Suppressor macrophage (primary cell): ENCODE measurements at regions not wholly inside any gene's neighbourhood (a gene's known extent, or its start where the extent isn't known, plus 50 kb on each side); places are given as distances from the start of the nearest gene placed in this dataset.

Experiments
- DNase-seq, 4 experiments: peaks; one replicate each; pipeline ENCODE4 v3.0.0-alpha.2; 2020 to 2022

- DNase-seq, result no peak
Measured at GRCh38 chr2:5751873-5752482, 59.8 kb downstream of the SOX11 start.

GRCh38 chr2:5756272-5756671 is 64.1 kb downstream of the SOX11 start:
- DNase-seq, result no peak

GRCh38 chr2:5758346-5758745 is 66.2 kb downstream of the SOX11 start:
- no peak for DNase-seq

- DNase-seq, result no peak
Measured at GRCh38 chr2:5759949-5760348, 67.8 kb downstream of the SOX11 start.

GRCh38 chr2:5763531-5763930 is 71.3 kb downstream of the SOX11 start:
- no peak for DNase-seq

GRCh38 chr2:5764041-5764440 is 71.9 kb downstream of the SOX11 start:
- no peak for DNase-seq

- no peak for DNase-seq
Measured at GRCh38 chr2:5766056-5766455, 73.9 kb downstream of the SOX11 start.

- no peak for DNase-seq
Measured at GRCh38 chr2:5766561-5766960, 74.4 kb downstream of the SOX11 start.

GRCh38 chr2:5777131-5777535 is 84.9 kb downstream of the SOX11 start:
- DNase-seq, result no peak

- no peak for DNase-seq
Measured at GRCh38 chr2:5781679-5782078, 89.5 kb downstream of the SOX11 start.

GRCh38 chr2:5782103-5782502 is 89.9 kb downstream of the SOX11 start:
- no peak for DNase-seq

GRCh38 chr2:5788447-5788846 is 96.3 kb downstream of the SOX11 start:
- no peak for DNase-seq

GRCh38 chr2:5791371-5791770 is 99.2 kb downstream of the SOX11 start:
- no peak for DNase-seq

- no peak for DNase-seq
Measured at GRCh38 chr2:5794012-5794411, 101.8 kb downstream of the SOX11 start.

- no peak for DNase-seq
Measured at GRCh38 chr2:5798084-5798483, 105.9 kb downstream of the SOX11 start.

- DNase-seq, result no peak
Measured at GRCh38 chr2:5799348-5799747, 107.2 kb downstream of the SOX11 start.

GRCh38 chr2:5803547-5803946 is 111.4 kb downstream of the SOX11 start:
- no peak for DNase-seq

GRCh38 chr2:5818961-5819600 is 126.9 kb downstream of the SOX11 start:
- DNase-seq, result no peak

- no peak for DNase-seq
Measured at GRCh38 chr2:5824126-5824525, 131.9 kb downstream of the SOX11 start.

- no peak for DNase-seq
Measured at GRCh38 chr2:5825686-5826085, 133.5 kb downstream of the SOX11 start.

- DNase-seq, result no peak
Measured at GRCh38 chr2:5826979-5827655, 134.9 kb downstream of the SOX11 start.

GRCh38 chr2:5834501-5834900 is 142.3 kb downstream of the SOX11 start:
- no peak for DNase-seq

GRCh38 chr2:5839550-5839949 is 147.4 kb downstream of the SOX11 start:
- no peak for DNase-seq

GRCh38 chr2:5841126-5841525 is 148.9 kb downstream of the SOX11 start:
- DNase-seq, result no peak
